GM10266 (cell line): ENCODE measurements at regions not wholly inside any gene's neighbourhood (a gene's known extent, or its start where the extent isn't known, plus 50 kb on each side); places are given as distances from the start of the nearest gene placed in this dataset.

Experiments used
- DNase-seq: peaks from one replicate; pipeline ENCODE4 v3.0.0; 2012; ENCODE audit errors: extremely low spot score
- CTCF ChIP-seq: IDR thresholded peaks from 2 replicates; pipeline ENCODE4 v1.5.1; 2012; ENCODE audit warnings: mild to moderate bottlenecking, low read depth; ENCODE audit not compliant: control insufficient read depth, insufficient read depth; ENCODE audit errors: missing control alignments

GRCh38 chr17:79220201-79220712 lies 145.6 kb downstream of the ENGASE start:
- TF ChIP-seq CTCF, result no peak
- DNase-seq, result no peak

GRCh38 chr17:79219208-79219935 lies 144.7 kb downstream of the ENGASE start:
- TF ChIP-seq CTCF, result no peak
- no peak for DNase-seq

GRCh38 chr17:79218825-79219200 lies 144.2 kb downstream of the ENGASE start:
- TF ChIP-seq CTCF, result no peak

GRCh38 chr17:79218175-79218824 lies 143.7 kb downstream of the ENGASE start:
- TF ChIP-seq CTCF, result no peak
- DNase-seq, result no peak

More at GRCh38 chr17:79218825-79219200, 144.2 kb downstream of the ENGASE start:
- no peak for DNase-seq

- no peak for TF ChIP-seq CTCF
- no peak for DNase-seq
Measured at GRCh38 chr17:79217473-79218135, 143.0 kb downstream of the ENGASE start.

- no peak for TF ChIP-seq CTCF
- no peak for DNase-seq
Measured at GRCh38 chr17:79216826-79217225, 142.2 kb downstream of the ENGASE start.
